H1 (cell line): ENCODE measurements at regions not wholly inside any gene's neighbourhood (a gene's known extent, or its start where the extent isn't known, plus 50 kb on each side); places are given as distances from the start of the nearest gene placed in this dataset.

Source experiments
- CTCF ChIA-PET: fragments of 300-600 bp; sonication (Branson Sonifier 250); formaldehyde crosslinking; loops from one replicate; lab custom pipeline; 2021; ENCODE audit not compliant: partially characterized antibody; lab: Charles Lee
- POLR2A ChIA-PET: fragments of 300-600 bp; sonication (Branson Sonifier 250); formaldehyde crosslinking; loops from one replicate; lab custom pipeline; 2021; ENCODE audit warnings: inconsistent platforms; ENCODE audit not compliant: partially characterized antibody; lab: Charles Lee
- DNase-seq, 2 experiments: peaks; one replicate each; pipeline versions ENCODE4 v3.0.0 to v3.0.0-alpha.2; 2010 to 2022; ENCODE audit warnings: low spot score in 2 of 2, low read depth in 1 of 2, mixed read lengths in 1 of 2
- FAIRE-seq: peaks from 2 replicates; lab custom pipeline; 2011; peaks lifted over from hg19 to GRCh38; lab: Jason Lieb, UNC
- H2AFZ ChIP-seq: 2 replicates; pipeline ENCODE4 v1.8.1; 2012; ENCODE audit warnings: low read length, inconsistent platforms
- H2AK5ac ChIP-seq: 2 replicates; pipeline ENCODE4 v1.6.1; 2013; ENCODE audit warnings: low read depth, low read length
- H2BK120ac ChIP-seq: replicated peaks from 2 replicates; pipeline ENCODE3; 2013; ENCODE audit warnings: low read depth, low read length, inconsistent platforms
- H2BK12ac ChIP-seq: 2 replicates; pipeline ENCODE4 v1.6.1; 2013; ENCODE audit warnings: low read depth, low read length
- H2BK15ac ChIP-seq: 2 replicates; pipeline ENCODE4 v1.6.1; 2013; ENCODE audit warnings: low read length
- H2BK20ac ChIP-seq: 2 replicates; pipeline ENCODE4 v1.6.1; 2013; ENCODE audit warnings: low read length
- H2BK5ac ChIP-seq: 2 replicates; pipeline ENCODE4 v1.6.1; 2013; ENCODE audit warnings: low read depth, low read length
- H3K14ac ChIP-seq: 2 replicates; pipeline ENCODE4 v1.6.1; 2013; ENCODE audit warnings: inconsistent platforms; ENCODE audit not compliant: insufficient read length
- H3K18ac ChIP-seq: 2 replicates; pipeline ENCODE4 v1.6.1; 2013; ENCODE audit warnings: low read length; ENCODE audit errors: extremely low read depth
- H3K23ac ChIP-seq: 2 replicates; pipeline ENCODE4 v1.6.1; 2013; ENCODE audit warnings: inconsistent platforms; ENCODE audit not compliant: insufficient read length
- H3K23me2 ChIP-seq: 2 replicates; pipeline ENCODE4 v1.6.1; 2013; ENCODE audit warnings: low read depth, low read length
- H3K27ac ChIP-seq: 2 replicates; pipeline ENCODE4 v1.6.1; 2011; ENCODE audit warnings: low read depth, low read length, inconsistent platforms
- H3K27me3 ChIP-seq, 4 experiments: replicated peaks in 1 of 4; 1 replicate in 1 of 4; 2 replicates in 3 of 4; pipeline versions ENCODE4 v1.6.1 to v1.8.1; 2011 to 2013; ENCODE audit warnings: low read length in 3 of 4, mild to moderate bottlenecking in 3 of 4, inconsistent platforms in 2 of 4, mixed read lengths in 2 of 4, moderate library complexity in 1 of 4; ENCODE audit not compliant: control insufficient read depth in 3 of 4, insufficient read depth in 3 of 4; ENCODE audit errors: extremely low read depth in 1 of 4
- H3K36me3 ChIP-seq, 4 experiments: 2 replicates each; pipeline versions ENCODE4 v1.6.1 to v1.8.1; 2011 to 2013; ENCODE audit warnings: mild to moderate bottlenecking in 4 of 4, low read length in 3 of 4, moderate library complexity in 2 of 4, control low read depth in 1 of 4, inconsistent platforms in 1 of 4; ENCODE audit not compliant: insufficient read depth in 4 of 4, control insufficient read depth in 2 of 4
- H3K4ac ChIP-seq: replicated peaks from 2 replicates; pipeline ENCODE3; 2013; ENCODE audit warnings: low read length, low read depth, mixed read lengths, inconsistent platforms; ENCODE audit not compliant: insufficient read length
- H3K4me1 ChIP-seq, 4 experiments: replicated peaks in 1 of 4; 1 replicate in 1 of 4; 2 replicates in 3 of 4; pipeline versions ENCODE4 v1.6.1 to v1.8.1; 2011 to 2013; ENCODE audit warnings: low read length in 3 of 4, inconsistent platforms in 2 of 4, mixed read lengths in 1 of 4; ENCODE audit not compliant: insufficient read depth in 4 of 4, control insufficient read depth in 3 of 4
- H3K4me2 ChIP-seq, 2 experiments: 2 replicates each; pipeline versions ENCODE4 v1.6.1 to v1.8.1; 2011 to 2013; ENCODE audit warnings: low read depth in 2 of 2, low read length in 2 of 2, control low read depth in 1 of 2, inconsistent platforms in 1 of 2, mild to moderate bottlenecking in 1 of 2; ENCODE audit not compliant: insufficient read depth in 1 of 2
- H3K4me3 ChIP-seq, 4 experiments: fragments of 200-600, 300-600 bp in 1 of 4; sonication (generic), shearing (Covaris generic), sonication (Bioruptor Twin) in 1 of 4; 2 replicates each; pipeline versions ENCODE4 v1.5.1 to v1.8.1; 2011 to 2016; ENCODE audit warnings: low read length in 4 of 4, low read depth in 3 of 4, control low read depth in 2 of 4, inconsistent platforms in 2 of 4, mild to moderate bottlenecking in 2 of 4, mixed read lengths in 1 of 4, moderate library complexity in 1 of 4; ENCODE audit not compliant: insufficient read depth in 2 of 4; ENCODE audit errors: extremely low read depth in 1 of 4
- H3K56ac ChIP-seq: replicated peaks from 2 replicates; pipeline ENCODE3; 2013; ENCODE audit warnings: low read depth, mild to moderate bottlenecking, mixed read lengths, low read length, inconsistent platforms; ENCODE audit not compliant: insufficient read length
- H3K79me1 ChIP-seq: 2 replicates; pipeline ENCODE4 v1.6.1; 2013; ENCODE audit warnings: low read depth, low read length, control low read depth
- H3K79me2 ChIP-seq, 2 experiments: 2 replicates each; pipeline versions ENCODE4 v1.6.1 to v1.8.1; 2012 to 2013; ENCODE audit warnings: low read length in 2 of 2, mild to moderate bottlenecking in 2 of 2, inconsistent platforms in 1 of 2; ENCODE audit not compliant: insufficient read depth in 2 of 2, control insufficient read depth in 1 of 2
- H3K9ac ChIP-seq, 4 experiments: replicated peaks in 1 of 4; 1 replicate in 1 of 4; 2 replicates in 3 of 4; pipeline versions ENCODE4 v1.6.1 to v1.8.1; 2011 to 2013; ENCODE audit warnings: low read depth in 3 of 4, low read length in 3 of 4, control low read depth in 2 of 4, mild to moderate bottlenecking in 2 of 4, moderate library complexity in 2 of 4, inconsistent platforms in 1 of 4; ENCODE audit errors: extremely low read depth in 1 of 4
- H3K9me3 ChIP-seq, 2 experiments: 2 replicates each; pipeline versions ENCODE4 v1.6.1 to v1.8.1; 2012 to 2013; ENCODE audit warnings: mild to moderate bottlenecking in 2 of 2, moderate library complexity in 2 of 2, control low read depth in 1 of 2, inconsistent platforms in 1 of 2, low read depth in 1 of 2, low read length in 1 of 2, mixed read lengths in 1 of 2; ENCODE audit not compliant: insufficient read depth in 2 of 2
- H4K20me1 ChIP-seq, 2 experiments: replicated peaks in 1 of 2; 2 replicates each; pipeline versions ENCODE3 to v1.8.1; 2011 to 2013; ENCODE audit warnings: inconsistent platforms in 2 of 2, low read length in 2 of 2, mild to moderate bottlenecking in 1 of 2; ENCODE audit not compliant: insufficient read depth in 2 of 2, control insufficient read depth in 1 of 2
- H4K5ac ChIP-seq: 2 replicates; pipeline ENCODE4 v1.6.1; 2013; ENCODE audit warnings: low read length, low read depth, mixed read lengths, inconsistent platforms; ENCODE audit not compliant: insufficient read length
- H4K8ac ChIP-seq: 2 replicates; pipeline ENCODE4 v1.8.0; 2013; ENCODE audit warnings: mild to moderate bottlenecking, moderate library complexity, low read length, inconsistent platforms; ENCODE audit not compliant: insufficient read depth; ENCODE audit errors: extremely low read depth
- H4K91ac ChIP-seq: replicated peaks from 2 replicates; pipeline ENCODE3; 2013; ENCODE audit warnings: low read length, mixed read lengths, inconsistent platforms; ENCODE audit not compliant: insufficient read length
- BCL11A ChIP-seq, 2 experiments: IDR thresholded peaks; one replicate each; pipeline ENCODE4 v1.6.1; 2011; ENCODE audit warnings: low read depth in 2 of 2, low read length in 2 of 2, mild to moderate bottlenecking in 2 of 2
- EGR1 ChIP-seq: IDR thresholded peaks from 2 replicates; pipeline ENCODE4 v1.6.1; 2011; ENCODE audit warnings: low read depth, low read length, borderline replicate concordance
- EZH2 ChIP-seq: fragments of 200-600 bp; sonication (generic); IDR thresholded peaks from 2 replicates; pipeline ENCODE4 v1.7.1; 2012; ENCODE audit warnings: low read depth, mild to moderate bottlenecking, moderate library complexity, low read length, inconsistent platforms; ENCODE audit not compliant: severe bottlenecking
- FOSL1 ChIP-seq: IDR thresholded peaks from 2 replicates; pipeline ENCODE4 v1.6.1; 2011; ENCODE audit warnings: mild to moderate bottlenecking, low read depth, low read length, moderate library complexity; ENCODE audit not compliant: insufficient read depth
- HDAC2 ChIP-seq, 2 experiments: fragments of 300-600 bp in 1 of 2; sonication (generic) in 1 of 2; IDR thresholded peaks; 2 replicates each; pipeline ENCODE4 v1.6.1; 2011 to 2012; ENCODE audit warnings: low read depth in 2 of 2, low read length in 2 of 2, mild to moderate bottlenecking in 2 of 2, moderate library complexity in 2 of 2, borderline replicate concordance in 1 of 2, inconsistent platforms in 1 of 2
- KDM5A ChIP-seq: fragments of 200-600 bp; IDR thresholded peaks from 2 replicates; pipeline ENCODE4 v1.7.1; 2012; ENCODE audit warnings: mild to moderate bottlenecking, low read length, inconsistent platforms, mixed read lengths
- RXRA ChIP-seq: IDR thresholded peaks from 2 replicates; pipeline ENCODE4 v1.6.1; 2011; ENCODE audit warnings: low read depth, mild to moderate bottlenecking, low read length, moderate library complexity; ENCODE audit not compliant: insufficient read depth
- SP1 ChIP-seq: IDR thresholded peaks from 2 replicates; pipeline ENCODE4 v1.6.1; 2011; ENCODE audit warnings: low read depth, low read length
- TAF1 ChIP-seq: IDR thresholded peaks from 2 replicates; pipeline ENCODE4 v1.6.1; 2011; ENCODE audit warnings: mild to moderate bottlenecking, low read depth, low read length
- TBP ChIP-seq: IDR thresholded peaks from 2 replicates; pipeline ENCODE4 v1.6.1; 2011; ENCODE audit warnings: low read depth, low read length, improper control_type of control experiment
- YY1 ChIP-seq: IDR thresholded peaks from 2 replicates; pipeline ENCODE4 v1.6.1; 2011; ENCODE audit warnings: low read depth, mild to moderate bottlenecking, low read length
- WGBS, 2 experiments: shearing (Covaris generic) in 1 of 2; methylation state at CpG; one replicate each; pipeline versions ENCODE4 v1.1.6 to v1.1.7; 2013 to 2015; ENCODE audit warnings: low lambda C conversion rate in 2 of 2, mixed read lengths in 2 of 2, inconsistent platforms in 1 of 2, low coverage in 1 of 2, missing lambda C conversion rate in 1 of 2; ENCODE audit not compliant: insufficient replicate concordance in 2 of 2, insufficient coverage in 1 of 2, insufficient read length in 1 of 2; ENCODE audit errors: extremely low coverage in 1 of 2, missing lambda C conversion rate in 1 of 2; 5-methylcytosine and 5-hydroxymethylcytosine counted together
- TF ChIP-seq, protein P1 (sequence below): IDR thresholded peaks from 2 replicates; pipeline ENCODE4 v1.6.1; 2012; ENCODE audit warnings: inconsistent platforms

DNA sequence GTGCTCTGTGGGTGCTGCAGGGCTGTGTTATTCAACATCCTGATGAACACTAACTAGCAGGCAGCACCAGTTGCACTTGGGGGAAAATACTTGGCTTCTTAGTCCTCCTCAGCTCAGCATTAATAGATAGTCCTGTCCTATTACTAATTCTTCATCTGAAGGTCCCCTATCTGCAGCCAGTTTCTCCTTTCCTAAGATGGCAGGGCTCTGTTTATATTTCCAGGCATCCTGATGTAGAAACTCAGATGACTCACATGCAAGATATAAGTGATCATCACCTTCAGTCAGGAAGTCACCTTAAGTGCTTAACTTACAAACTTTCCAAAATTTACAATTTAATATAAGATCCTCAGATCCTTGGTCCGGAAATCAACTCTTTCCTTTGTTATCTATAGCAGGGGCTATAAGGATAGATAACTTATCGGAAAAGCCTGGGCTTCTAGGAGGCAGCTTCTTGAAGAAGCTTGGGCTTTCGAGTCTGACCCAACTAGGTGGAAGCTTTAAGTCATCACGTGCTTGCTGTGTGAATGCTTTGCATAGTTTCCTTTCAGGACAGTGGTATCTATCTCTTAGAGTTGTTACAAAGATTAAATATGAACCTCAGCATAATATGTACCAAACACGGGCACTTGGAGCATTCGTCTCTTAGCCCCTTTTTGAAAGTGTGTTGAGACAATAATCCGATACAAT is 181.0 kb upstream of the GRIP1 start:
- Histone ChIP-seq H2BK20ac (no peak overlapping the region), H2BK120ac (no peak overlapping the region), H3K4me1 (no peaks in the 10 kb centered on the region), H3K79me1 (no peaks in the 10 kb centered on the region), H4K91ac (no peak overlapping the region), H2AFZ (no peak overlapping the region), H3K4me3 (no peak overlapping the region), H2BK5ac (no peak overlapping the region), H2AK5ac (no peak overlapping the region), H3K4me2 (no peak overlapping the region), H3K27ac (no peak overlapping the region), H2BK15ac (no peak overlapping the region), H4K20me1 (no peaks in the 10 kb centered on the region), H3K18ac (no peak overlapping the region), H3K36me3 (no peaks in the 10 kb centered on the region), H3K9me3 (no peaks in the 10 kb centered on the region), H3K56ac (no peak overlapping the region), H3K4ac (no peak overlapping the region), H4K8ac (no peak overlapping the region), H3K27me3 (no peaks in the 10 kb centered on the region), H2BK12ac (no peak overlapping the region), H3K23ac (no peak overlapping the region), H3K14ac (no peak overlapping the region), H4K5ac (no peak overlapping the region), H3K79me2 (no peaks in the 10 kb centered on the region), H3K23me2 (no peaks in the 10 kb centered on the region), H3K9ac (no peak overlapping the region)
- POLR2A ChIA-PET = no interaction called here
- DNase-seq (no peak), FAIRE-seq (no peak)
- WGBS, 2 experiments = 78% methylated on average over 7 of the region's 7 CpGs; no CpG with 5 or more reads in 1 of the 2 experiments
- TF ChIP-seq SP1 (no peak), TAF1 (no peak), EZH2 (no peak), YY1 (no peak), HDAC2 (IDR thresholded peaks at IDR 0.05; ENCODE audit: borderline replicate concordance in 1 of 2, low read depth in 2 of 2, low read length in 2 of 2) (no peak), KDM5A (no peak), EGR1 (no peak), BCL11A (IDR thresholded peaks at IDR 0.05; ENCODE audit: low read depth in 2 of 2, low read length in 2 of 2) (no peak), TBP (no peak), FOSL1 (no peak), RXRA (no peak)
- TF ChIP-seq, protein P1, sequence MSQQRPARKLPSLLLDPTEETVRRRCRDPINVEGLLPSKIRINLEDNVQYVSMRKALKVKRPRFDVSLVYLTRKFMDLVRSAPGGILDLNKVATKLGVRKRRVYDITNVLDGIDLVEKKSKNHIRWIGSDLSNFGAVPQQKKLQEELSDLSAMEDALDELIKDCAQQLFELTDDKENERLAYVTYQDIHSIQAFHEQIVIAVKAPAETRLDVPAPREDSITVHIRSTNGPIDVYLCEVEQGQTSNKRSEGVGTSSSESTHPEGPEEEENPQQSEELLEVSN = no peak
- CTCF ChIA-PET = interaction anchor here (0.8 to 4.4 kb wide), 17 partner anchors 19 to 171 kb away, joined by 3 to 37 read pairs (median 5); no protein-coding TSS in a partner anchor
